Activated naive CD4-positive, alpha-beta T cell (primary cell): ENCODE measurements at regions not wholly inside any gene's neighbourhood (a gene's known extent, or its start where the extent isn't known, plus 50 kb on each side); places are given as distances from the start of the nearest gene placed in this dataset.
"Not testable (repeated sequence)": the region's sequence is repeated elsewhere in the genome, so short reads cannot be mapped to it uniquely, and the experiment has no call there.

Source experiments
- DNase-seq, 4 experiments: peaks; one replicate each; lab custom pipeline; 2025; lab: John Stamatoyannopoulos, UW

DNA sequence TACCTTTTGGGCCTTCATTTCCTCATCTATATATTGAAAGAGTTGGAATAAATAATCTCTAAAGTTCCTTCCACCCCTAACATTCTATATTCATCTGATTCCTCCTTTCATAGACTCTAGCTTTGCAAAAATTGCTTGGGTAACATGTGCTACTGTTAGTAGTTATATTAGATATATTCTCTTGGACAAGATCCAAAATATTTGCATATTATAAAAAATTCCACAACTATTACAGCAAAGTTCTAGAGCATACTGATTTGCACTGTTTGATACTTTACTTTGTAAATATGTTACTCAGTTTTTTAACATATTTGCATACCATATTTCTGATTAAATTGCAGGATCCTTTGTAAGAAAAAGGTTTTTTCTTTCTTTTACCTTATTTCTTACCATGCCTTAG lies 95.9 kb upstream of the UBE2E2 start:
- DNase-seq: no peak

GRCh38 chr3:23108451-23109057 lies 94.6 kb upstream of the UBE2E2 start:
- no peak for DNase-seq

GRCh38 chr3:23111286-23111685 lies 91.8 kb upstream of the UBE2E2 start:
- no peak for DNase-seq

- DNase-seq: no peak
Observed at GRCh38 chr3:23111797-23112196, 91.3 kb upstream of the UBE2E2 start.

GRCh38 chr3:23112491-23112890 lies 90.6 kb upstream of the UBE2E2 start:
- DNase-seq: no peak

DNA sequence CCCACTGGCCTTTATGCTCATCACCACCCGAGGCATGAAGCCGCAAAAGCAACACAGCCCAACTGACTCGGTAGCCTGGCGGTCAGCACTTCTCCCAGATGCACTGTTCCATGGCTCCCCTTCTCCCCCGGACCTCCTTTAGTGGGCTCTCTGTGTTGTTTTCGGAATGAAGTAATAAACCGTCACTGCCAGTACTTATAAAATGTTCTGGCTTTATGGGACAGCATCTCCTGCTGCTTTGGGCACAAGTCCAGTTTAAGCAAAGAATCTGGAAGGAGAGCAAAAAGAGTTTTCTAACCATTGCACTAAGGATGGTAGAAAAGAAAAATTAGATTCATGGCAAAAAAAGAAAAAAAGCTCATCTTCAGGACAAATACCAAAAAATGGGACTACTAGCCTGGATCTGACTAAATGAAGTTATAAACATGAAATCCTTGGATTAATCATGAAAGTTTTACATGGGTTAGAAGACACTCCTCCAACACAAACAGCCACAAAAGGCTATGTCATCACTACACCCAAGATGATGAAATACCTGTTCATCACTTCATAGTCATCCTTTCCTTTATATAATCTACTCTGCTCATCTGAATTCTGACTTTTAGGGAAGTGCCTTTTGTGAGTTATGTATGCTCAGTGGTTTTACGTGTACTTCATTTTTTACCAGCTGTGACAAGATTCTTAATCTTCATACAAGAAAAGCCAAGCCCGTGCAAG lies 89.5 kb upstream of the UBE2E2 start:
- no peak for DNase-seq

GRCh38 chr3:23114432-23114831 lies 88.7 kb upstream of the UBE2E2 start:
- no peak for DNase-seq

- no peak for DNase-seq
Observed at GRCh38 chr3:23115171-23115877, 87.8 kb upstream of the UBE2E2 start.

DNA sequence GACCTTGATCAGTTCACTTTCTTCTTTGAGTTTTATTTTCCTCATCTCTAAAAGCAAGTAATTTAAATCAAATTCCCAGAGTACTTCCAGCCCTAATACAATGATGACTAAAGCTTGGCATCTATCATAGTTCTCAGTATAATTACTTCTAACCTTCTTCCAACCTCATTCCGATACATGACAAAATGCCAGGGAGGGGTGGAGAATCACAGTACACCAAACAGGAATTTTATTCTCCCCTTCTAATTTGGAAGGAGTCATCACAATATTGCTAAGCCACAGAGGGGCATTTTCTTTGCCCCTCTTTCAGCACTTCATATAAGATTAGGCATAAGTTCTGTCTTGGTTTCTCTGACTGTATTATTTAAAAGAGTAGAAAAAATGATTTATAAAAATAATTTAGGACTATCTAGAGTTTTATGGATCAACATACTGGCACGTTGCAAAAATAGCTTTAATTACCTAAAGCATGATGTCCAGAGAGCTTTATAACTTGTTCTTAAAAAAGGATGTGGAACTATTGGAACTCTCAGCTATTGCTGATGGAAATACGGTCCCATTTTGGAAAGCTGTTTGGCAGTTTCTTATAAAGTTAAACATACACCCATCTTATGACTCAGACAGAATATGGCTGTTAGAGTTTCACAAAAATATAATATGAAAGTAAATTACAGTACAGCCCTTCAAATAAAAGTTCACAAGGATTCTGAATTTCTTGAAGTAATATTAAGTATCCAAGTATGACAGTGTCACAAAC lies 86.9 kb upstream of the UBE2E2 start:
- DNase-seq: no peak

GRCh38 chr3:23117856-23118255 lies 85.3 kb upstream of the UBE2E2 start:
- DNase-seq: no peak

DNA sequence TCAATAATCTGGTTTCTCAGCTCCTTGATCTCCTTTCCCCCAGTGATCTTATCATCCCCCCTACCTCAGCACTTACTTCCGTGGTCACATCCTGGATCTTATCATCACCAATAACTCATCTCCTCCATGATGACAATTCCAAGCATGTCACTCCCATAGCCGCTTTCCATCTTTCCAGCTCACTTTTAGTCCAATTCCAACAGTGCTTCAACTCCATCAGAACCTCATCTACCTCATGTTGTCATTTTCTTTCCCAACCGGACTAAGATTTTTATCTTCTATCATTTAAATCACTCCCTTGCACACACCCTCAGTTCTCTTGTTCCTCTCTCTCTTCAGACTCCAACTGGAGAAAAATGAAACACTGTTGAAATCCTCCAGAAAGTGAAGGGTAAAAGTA lies 75.9 kb upstream of the UBE2E2 start:
- DNase-seq: no peak

- no peak for DNase-seq
Observed at GRCh38 chr3:23128655-23129054, 74.5 kb upstream of the UBE2E2 start.

GRCh38 chr3:23129117-23129516 lies 74.0 kb upstream of the UBE2E2 start:
- DNase-seq: no peak

GRCh38 chr3:23129817-23130216 lies 73.3 kb upstream of the UBE2E2 start:
- no peak for DNase-seq

DNA sequence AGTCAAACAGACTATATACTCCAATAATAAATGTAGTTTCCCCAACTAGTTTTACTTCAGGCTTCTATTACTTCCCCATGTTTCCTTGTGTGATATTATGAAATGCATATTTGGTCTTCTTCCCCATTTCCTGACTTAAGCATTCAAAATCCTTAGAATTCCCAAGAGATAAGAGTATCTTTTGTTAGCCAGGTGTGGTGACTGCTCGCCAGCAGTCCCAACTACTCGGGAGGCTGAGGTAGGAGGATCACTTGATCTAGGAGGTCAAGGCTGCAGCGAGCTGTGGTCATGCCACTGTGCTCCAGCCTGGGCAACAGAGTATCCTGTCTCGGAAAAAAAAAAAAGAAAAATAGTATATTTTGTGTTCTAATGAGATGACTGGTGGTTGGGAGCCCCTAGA lies 72.7 kb upstream of the UBE2E2 start:
- no peak for DNase-seq

GRCh38 chr3:23135026-23135785 lies 67.9 kb upstream of the UBE2E2 start:
- DNase-seq: no peak

- DNase-seq: no peak
Observed at GRCh38 chr3:23136054-23136453, 67.1 kb upstream of the UBE2E2 start.

- not testable (repeated sequence) for DNase-seq
Observed at GRCh38 chr3:23144051-23144450, 59.1 kb upstream of the UBE2E2 start.

DNA sequence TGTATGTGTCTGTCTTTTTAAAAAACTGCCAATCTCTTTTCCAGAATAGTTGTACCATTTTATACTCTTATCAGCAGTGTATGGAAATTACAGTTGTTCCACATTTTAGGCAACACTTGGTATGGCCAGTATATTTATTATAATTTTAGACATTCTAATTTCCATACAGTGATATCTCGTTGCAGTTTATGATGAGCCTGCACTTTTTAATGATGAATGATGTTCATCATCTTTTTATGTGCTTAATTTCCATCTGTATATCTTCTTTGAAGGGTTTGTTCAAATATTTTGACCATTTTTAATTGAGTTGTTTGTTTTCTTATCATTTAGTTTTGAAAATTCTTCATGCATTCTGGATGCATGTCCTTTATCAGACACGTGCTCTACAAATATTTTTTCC lies 57.0 kb upstream of the UBE2E2 start:
- no peak for DNase-seq

DNA sequence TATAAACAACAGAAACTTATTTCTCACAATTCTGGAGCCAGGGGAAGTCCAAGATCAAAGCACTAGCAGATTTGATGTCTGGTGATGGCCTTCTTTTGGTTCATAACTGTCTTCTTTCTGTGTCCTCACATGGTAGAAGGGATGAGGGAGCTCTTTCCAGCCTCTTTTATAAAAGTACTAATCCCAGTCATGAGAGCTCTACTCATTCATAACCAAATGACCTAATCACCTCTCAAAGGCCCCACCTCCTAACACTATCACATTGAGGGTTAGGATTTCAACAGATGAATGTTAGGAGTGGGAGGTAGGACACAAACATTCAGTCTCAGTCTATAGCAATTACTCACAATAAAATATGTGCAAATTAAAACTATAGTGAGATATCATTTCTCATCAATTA lies 50.1 kb upstream of the UBE2E2 start:
- no peak for DNase-seq
